GM23338 (cell line): ENCODE measurements at regions not wholly inside any gene's neighbourhood (a gene's known extent, or its start where the extent isn't known, plus 50 kb on each side); places are given as distances from the start of the nearest gene placed in this dataset.

ENCODE experiments used
- ATAC-seq: fragments of 200-7000 bp; cut with Tn5 transposase; 3 replicates; pipeline ENCODE4 v1.9.1; 2020
- DNase-seq: peaks from one replicate; pipeline ENCODE4 v3.0.0-alpha.2; 2015; ENCODE audit warnings: low spot score
- H2AFZ ChIP-seq: fragments of 200-600 bp; sonication (generic); 2 replicates; pipeline ENCODE4 v1.8.0; 2016; ENCODE audit warnings: antibody characterized with exemption, mild to moderate bottlenecking, moderate library complexity
- H3F3A ChIP-seq: fragments of 200-600 bp; sonication (generic); replicated peaks from 2 replicates; pipeline ENCODE4 v1.8.0; 2017; ENCODE audit warnings: antibody characterized with exemption, mixed run types, low read depth
- H3K27ac ChIP-seq: fragments of 200-600 bp; sonication (generic); 2 replicates; pipeline ENCODE4 v1.6.1; 2016; ENCODE audit warnings: low read depth
- H3K27me3 ChIP-seq: fragments of 200-600 bp; sonication (generic); 2 replicates; pipeline ENCODE4 v1.8.0; 2016; ENCODE audit warnings: mild to moderate bottlenecking, mixed run types, moderate library complexity; ENCODE audit not compliant: insufficient read depth
- H3K36me3 ChIP-seq: fragments of 200-600 bp; sonication (generic); 2 replicates; pipeline ENCODE4 v1.8.0; 2016; ENCODE audit warnings: mild to moderate bottlenecking; ENCODE audit not compliant: insufficient read depth
- H3K4me1 ChIP-seq: fragments of 200-600 bp; sonication (generic); 2 replicates; pipeline ENCODE4 v1.8.0; 2016; ENCODE audit warnings: mild to moderate bottlenecking, moderate library complexity; ENCODE audit not compliant: insufficient read depth
- H3K4me2 ChIP-seq: fragments of 200-600 bp; sonication (generic); 2 replicates; pipeline ENCODE4 v1.7.1; 2017; ENCODE audit warnings: mixed run types
- H3K4me3 ChIP-seq: fragments of 200-600 bp; sonication (generic); 2 replicates; pipeline ENCODE4 v1.6.1; 2016; ENCODE audit warnings: mixed run types
- H3K79me2 ChIP-seq: fragments of 200-600 bp; sonication (generic); replicated peaks from 2 replicates; pipeline ENCODE4 v1.8.0; 2017; ENCODE audit warnings: mild to moderate bottlenecking; ENCODE audit not compliant: insufficient read depth
- H3K9me2 ChIP-seq: fragments of 200-600 bp; sonication (generic); 2 replicates; pipeline ENCODE4 v1.8.0; 2017; ENCODE audit not compliant: insufficient read depth
- H4K20me1 ChIP-seq: fragments of 200-600 bp; sonication (generic); replicated peaks from 2 replicates; pipeline ENCODE4 v1.8.0; 2017; ENCODE audit warnings: mild to moderate bottlenecking; ENCODE audit not compliant: insufficient read depth
- H3K27ac Mint-ChIP-seq: 2 replicates; pipeline ENCODE4 v1.8.0; 2020; ENCODE audit warnings: inconsistent platforms, mild to moderate bottlenecking, moderate library complexity, mixed read lengths
- H3K27me3 Mint-ChIP-seq: 3 replicates; pipeline ENCODE4 v1.8.0; 2022; ENCODE audit warnings: low read depth, mild to moderate bottlenecking, moderate library complexity, mixed read lengths, inconsistent platforms; ENCODE audit not compliant: insufficient read depth, poor library complexity
- H3K36me3 Mint-ChIP-seq: 3 replicates; pipeline ENCODE4 v1.8.0; 2021; ENCODE audit warnings: low read depth, mild to moderate bottlenecking, inconsistent platforms, moderate library complexity, mixed read lengths
- H3K4me1 Mint-ChIP-seq: 3 replicates; pipeline ENCODE4 v1.8.0; 2020; ENCODE audit warnings: mild to moderate bottlenecking, inconsistent platforms, mixed read lengths
- H3K4me3 Mint-ChIP-seq: 3 replicates; pipeline ENCODE4 v1.8.0; 2021; ENCODE audit warnings: moderate library complexity, mild to moderate bottlenecking, inconsistent platforms, mixed read lengths
- H3K9me3 Mint-ChIP-seq: 3 replicates; pipeline ENCODE4 v1.8.0; 2020; ENCODE audit warnings: moderate library complexity, mild to moderate bottlenecking, inconsistent platforms, mixed read lengths
- EZH2 ChIP-seq: fragments of 200-600 bp; sonication (generic); IDR thresholded peaks from one replicate; pipeline ENCODE4 v1.8.0; 2017; ENCODE audit warnings: antibody characterized with exemption, mild to moderate bottlenecking, low read depth; ENCODE audit not compliant: unreplicated experiment
- EZH2phosphoT487 ChIP-seq: fragments of 200-600 bp; sonication (generic); IDR thresholded peaks from one replicate; pipeline ENCODE4 v1.8.1; 2018; ENCODE audit warnings: antibody characterized with exemption; ENCODE audit not compliant: unreplicated experiment
- JUNB ChIP-seq: IDR thresholded peaks from one replicate; pipeline ENCODE4 v1.6.1; 2016; ENCODE audit warnings: antibody characterized with exemption; ENCODE audit not compliant: unreplicated experiment
- NANOG ChIP-seq: IDR thresholded peaks from 2 replicates; pipeline ENCODE4 v1.6.1; 2016; ENCODE audit warnings: antibody characterized with exemption, borderline replicate concordance
- POLR2AphosphoS5 ChIP-seq: IDR thresholded peaks from 2 replicates; pipeline ENCODE4 v1.6.1; 2016; ENCODE audit warnings: antibody characterized with exemption, low read depth
- ZNF331 ChIP-seq: fragments of 250-450 bp; sonication (Bioruptor Pico); IDR thresholded peaks from 2 replicates; pipeline ENCODE4 v1.5.0; 2020; ENCODE audit warnings: low read depth, mild to moderate bottlenecking, moderate library complexity
- TF ChIP-seq, protein P1 (sequence below): fragments of 250-450 bp; sonication (Bioruptor Pico); IDR thresholded peaks from 2 replicates; pipeline ENCODE4 v1.5.0; 2020; ENCODE audit warnings: mild to moderate bottlenecking, moderate library complexity
- TF ChIP-seq, protein P2 (sequence below): IDR thresholded peaks from 2 replicates; pipeline ENCODE4 v1.6.1; 2016; ENCODE audit warnings: antibody characterized with exemption

DNA sequence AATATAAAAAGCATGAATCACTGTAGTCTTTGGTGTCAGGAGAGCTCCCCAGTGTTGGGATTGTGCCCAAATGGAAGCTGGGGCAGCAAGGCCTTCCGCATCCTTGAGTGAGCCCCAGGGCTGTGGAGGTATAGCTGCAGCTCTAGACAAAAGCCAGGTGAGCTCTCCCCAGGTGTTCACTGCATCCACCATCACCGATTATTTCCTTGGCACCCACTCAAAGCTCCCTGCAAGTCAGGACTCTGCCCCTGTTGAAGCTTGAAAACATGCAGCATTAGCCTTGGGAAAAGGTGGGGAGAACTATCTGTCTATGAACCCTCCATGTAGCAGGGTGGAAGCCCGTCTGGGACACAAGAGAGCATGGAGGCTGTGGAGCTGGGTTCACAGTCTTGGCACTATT lies 228.8 kb downstream of the BMP7 start (continued):
- TF ChIP-seq, protein P1, sequence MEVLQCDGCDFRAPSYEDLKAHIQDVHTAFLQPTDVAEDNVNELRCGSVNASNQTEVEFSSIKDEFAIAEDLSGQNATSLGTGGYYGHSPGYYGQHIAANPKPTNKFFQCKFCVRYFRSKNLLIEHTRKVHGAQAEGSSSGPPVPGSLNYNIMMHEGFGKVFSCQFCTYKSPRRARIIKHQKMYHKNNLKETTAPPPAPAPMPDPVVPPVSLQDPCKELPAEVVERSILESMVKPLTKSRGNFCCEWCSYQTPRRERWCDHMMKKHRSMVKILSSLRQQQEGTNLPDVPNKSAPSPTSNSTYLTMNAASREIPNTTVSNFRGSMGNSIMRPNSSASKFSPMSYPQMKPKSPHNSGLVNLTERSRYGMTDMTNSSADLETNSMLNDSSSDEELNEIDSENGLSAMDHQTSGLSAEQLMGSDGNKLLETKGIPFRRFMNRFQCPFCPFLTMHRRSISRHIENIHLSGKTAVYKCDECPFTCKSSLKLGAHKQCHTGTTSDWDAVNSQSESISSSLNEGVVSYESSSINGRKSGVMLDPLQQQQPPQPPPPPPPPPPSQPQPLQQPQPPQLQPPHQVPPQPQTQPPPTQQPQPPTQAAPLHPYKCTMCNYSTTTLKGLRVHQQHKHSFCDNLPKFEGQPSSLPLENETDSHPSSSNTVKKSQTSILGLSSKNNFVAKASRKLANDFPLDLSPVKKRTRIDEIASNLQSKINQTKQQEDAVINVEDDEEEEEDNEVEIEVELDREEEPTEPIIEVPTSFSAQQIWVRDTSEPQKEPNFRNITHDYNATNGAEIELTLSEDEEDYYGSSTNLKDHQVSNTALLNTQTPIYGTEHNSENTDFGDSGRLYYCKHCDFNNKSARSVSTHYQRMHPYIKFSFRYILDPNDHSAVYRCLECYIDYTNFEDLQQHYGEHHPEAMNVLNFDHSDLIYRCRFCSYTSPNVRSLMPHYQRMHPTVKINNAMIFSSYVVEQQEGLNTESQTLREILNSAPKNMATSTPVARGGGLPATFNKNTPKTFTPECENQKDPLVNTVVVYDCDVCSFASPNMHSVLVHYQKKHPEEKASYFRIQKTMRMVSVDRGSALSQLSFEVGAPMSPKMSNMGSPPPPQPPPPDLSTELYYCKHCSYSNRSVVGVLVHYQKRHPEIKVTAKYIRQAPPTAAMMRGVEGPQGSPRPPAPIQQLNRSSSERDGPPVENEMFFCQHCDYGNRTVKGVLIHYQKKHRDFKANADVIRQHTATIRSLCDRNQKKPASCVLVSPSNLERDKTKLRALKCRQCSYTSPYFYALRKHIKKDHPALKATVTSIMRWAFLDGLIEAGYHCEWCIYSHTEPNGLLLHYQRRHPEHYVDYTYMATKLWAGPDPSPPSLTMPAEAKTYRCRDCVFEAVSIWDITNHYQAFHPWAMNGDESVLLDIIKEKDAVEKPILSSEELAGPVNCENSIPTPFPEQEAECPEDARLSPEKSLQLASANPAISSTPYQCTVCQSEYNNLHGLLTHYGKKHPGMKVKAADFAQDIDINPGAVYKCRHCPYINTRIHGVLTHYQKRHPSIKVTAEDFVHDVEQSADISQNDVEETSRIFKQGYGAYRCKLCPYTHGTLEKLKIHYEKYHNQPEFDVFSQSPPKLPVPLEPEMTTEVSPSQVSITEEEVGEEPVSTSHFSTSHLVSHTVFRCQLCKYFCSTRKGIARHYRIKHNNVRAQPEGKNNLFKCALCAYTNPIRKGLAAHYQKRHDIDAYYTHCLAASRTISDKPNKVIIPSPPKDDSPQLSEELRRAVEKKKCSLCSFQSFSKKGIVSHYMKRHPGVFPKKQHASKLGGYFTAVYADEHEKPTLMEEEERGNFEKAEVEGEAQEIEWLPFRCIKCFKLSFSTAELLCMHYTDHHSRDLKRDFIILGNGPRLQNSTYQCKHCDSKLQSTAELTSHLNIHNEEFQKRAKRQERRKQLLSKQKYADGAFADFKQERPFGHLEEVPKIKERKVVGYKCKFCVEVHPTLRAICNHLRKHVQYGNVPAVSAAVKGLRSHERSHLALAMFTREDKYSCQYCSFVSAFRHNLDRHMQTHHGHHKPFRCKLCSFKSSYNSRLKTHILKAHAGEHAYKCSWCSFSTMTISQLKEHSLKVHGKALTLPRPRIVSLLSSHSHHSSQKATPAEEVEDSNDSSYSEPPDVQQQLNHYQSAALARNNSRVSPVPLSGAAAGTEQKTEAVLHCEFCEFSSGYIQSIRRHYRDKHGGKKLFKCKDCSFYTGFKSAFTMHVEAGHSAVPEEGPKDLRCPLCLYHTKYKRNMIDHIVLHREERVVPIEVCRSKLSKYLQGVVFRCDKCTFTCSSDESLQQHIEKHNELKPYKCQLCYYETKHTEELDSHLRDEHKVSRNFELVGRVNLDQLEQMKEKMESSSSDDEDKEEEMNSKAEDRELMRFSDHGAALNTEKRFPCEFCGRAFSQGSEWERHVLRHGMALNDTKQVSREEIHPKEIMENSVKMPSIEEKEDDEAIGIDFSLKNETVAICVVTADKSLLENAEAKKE (CRISPR knock-in tag): no peak

DNA sequence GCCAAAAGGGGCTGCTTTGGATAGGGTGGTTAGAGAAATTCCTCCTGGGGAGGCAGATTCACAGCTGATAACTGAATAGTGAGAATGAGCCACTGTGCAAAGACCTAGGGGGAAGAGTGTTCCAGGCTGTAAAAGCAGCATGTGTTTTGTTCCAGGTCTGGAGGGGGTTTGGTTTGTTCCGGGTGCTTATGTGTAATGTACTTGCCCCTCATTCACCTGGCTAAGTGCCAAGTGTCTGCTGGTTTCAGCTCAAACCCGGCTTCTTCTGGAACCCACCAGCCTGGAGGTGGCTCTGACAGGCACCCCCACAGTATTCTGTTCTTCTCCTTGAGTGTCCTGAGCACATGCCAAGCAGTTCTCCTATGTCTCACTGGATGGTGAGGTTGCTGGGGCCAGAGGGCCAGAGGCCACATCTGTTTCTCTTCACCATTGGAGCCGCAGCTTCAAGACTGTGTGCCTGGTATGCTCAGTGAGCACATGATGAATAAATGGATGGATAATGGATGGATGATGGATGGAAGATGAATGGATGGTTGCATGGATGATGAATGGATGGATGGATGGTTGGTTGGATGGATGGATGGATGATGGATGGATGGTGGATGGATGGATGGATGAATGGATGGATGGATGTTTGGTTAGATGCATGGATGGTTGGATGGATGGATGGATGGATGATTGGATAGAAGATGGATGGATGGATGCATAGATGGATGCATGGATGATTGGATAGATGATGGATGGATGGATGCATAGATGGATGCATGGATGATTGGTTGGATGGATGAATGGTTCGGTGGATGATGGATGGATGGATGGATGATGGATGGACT lies 227.6 kb downstream of the BMP7 start:
- H3K9me2 ChIP-seq: peaks cover 7% of the 10 kb centered on the region; the same call in 1 of the 2 replicates
- ATAC-seq: no peak
- H3K4me1 Mint-ChIP-seq: no peaks in the 10 kb centered on the region
- TF ChIP-seq JUNB (no peak), EZH2 (no peak), POLR2AphosphoS5 (no peak), EZH2phosphoT487 (no peak), NANOG (no peak), ZNF331 (no peak)
- TF ChIP-seq, protein P2, sequence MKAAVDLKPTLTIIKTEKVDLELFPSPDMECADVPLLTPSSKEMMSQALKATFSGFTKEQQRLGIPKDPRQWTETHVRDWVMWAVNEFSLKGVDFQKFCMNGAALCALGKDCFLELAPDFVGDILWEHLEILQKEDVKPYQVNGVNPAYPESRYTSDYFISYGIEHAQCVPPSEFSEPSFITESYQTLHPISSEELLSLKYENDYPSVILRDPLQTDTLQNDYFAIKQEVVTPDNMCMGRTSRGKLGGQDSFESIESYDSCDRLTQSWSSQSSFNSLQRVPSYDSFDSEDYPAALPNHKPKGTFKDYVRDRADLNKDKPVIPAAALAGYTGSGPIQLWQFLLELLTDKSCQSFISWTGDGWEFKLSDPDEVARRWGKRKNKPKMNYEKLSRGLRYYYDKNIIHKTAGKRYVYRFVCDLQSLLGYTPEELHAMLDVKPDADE: no peak
- TF ChIP-seq, protein P1 (CRISPR knock-in tag): no peak

More for the DNA sequence above, 227.6 kb downstream of the BMP7 start:
- H2AFZ ChIP-seq: no peak overlapping the region
- no peak overlapping the region for H3K27ac ChIP-seq
- Mint-ChIP-seq H3K4me3 (no peak overlapping the region), H3K9me3 (no peaks in the 10 kb centered on the region), H3K27ac (no peak overlapping the region), H3K36me3 (no peaks in the 10 kb centered on the region), H3K27me3 (peaks cover 2% of the 10 kb centered on the region)
- no peaks in the 10 kb centered on the region for H3K4me1 ChIP-seq
- no peak overlapping the region for H3K4me2 ChIP-seq
- H3K79me2 ChIP-seq: no peaks in the 10 kb centered on the region
- H3K4me3 ChIP-seq: no peak overlapping the region
- DNase-seq: no peak
- H3K27me3 ChIP-seq: no peaks in the 10 kb centered on the region
- H3K36me3 ChIP-seq: no peaks in the 10 kb centered on the region
- no peaks in the 10 kb centered on the region for H4K20me1 ChIP-seq
- no peaks in the 10 kb centered on the region for H3F3A ChIP-seq
